ENCODE measurements at regions not wholly inside any gene's neighbourhood (a gene's known extent, or its start where the extent isn't known, plus 50 kb on each side); places are given as distances from the start of the nearest gene placed in this dataset.
"Not testable (repeated sequence)": the region's sequence is repeated elsewhere in the genome, so short reads cannot be mapped to it uniquely, and the experiment has no call there.

DNA sequence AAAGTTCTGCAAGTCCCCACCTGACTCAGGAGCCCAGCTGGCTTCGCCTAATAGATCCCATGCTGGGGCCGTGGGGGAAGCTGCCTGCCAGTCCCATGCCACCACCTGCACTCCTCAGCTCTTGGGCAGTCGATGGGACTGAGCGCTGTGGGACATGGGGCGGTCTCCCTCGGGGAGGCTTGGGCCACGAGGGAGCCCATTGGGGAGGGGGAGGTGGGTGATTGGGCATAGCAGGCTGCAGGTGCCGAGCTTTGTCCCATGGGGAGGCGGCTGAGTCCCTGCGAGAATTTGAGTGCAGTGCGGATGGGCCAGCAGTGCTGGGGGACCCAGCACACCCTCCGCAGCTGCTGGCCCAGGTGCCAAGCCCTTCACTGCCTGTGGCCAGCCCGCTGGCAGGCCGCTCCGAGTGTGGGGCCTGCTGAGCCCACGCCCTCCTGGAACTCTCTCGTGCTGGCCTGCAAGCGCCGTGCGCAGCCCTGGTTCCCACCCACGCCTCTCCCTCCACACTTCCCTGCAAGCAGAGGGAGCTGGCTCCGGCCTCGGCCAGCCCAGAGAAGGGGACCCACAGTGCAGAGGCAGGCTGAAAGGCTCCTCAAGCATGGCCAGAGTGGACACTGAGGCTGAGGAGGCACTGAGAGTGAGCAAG lies 467.3 kb downstream of the IRS2 start:
- no peak for DNase-seq (ENCODE audit: low read depth)

DNA sequence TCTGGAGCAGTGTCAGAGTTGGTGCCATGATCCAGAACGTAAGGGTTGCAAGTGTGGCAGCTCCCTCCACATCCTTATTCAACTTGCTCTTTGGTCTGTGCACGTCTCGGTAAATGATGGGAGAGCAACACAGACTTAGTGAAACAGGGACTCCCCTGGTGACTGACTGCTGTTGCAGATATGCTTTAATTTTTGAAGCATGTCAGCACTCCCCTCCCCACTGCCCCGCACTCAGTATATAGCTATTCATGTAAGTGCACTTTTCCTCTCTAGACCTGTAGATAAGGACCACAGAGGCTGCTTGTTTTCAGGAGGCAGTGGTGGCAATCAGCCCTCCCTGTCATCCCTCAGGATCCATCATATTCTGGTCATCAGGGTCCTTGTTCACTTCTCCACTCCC lies 470.9 kb downstream of the IRS2 start:
- no peak for DNase-seq (ENCODE audit: low read depth)

DNA sequence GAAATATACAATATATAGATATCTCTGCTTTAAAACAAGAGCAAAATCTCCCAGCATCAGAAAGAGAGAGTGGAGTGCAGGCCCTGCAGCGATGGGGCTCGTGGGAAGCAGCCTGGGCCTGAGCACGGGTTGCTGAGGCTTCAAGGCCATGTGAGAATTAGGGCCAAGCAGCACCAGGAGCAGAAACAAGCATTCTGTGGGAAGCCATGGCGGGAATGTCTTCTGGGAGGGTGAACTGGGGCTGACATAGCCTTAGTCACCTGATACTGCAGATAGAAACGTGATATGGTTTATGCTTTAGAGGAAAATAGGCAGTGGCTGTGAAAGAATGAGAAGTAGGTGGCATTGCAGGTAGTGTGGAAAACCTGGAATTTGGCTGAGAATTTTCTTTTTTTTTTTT lies 472.3 kb downstream of the IRS2 start:
- no peak for DNase-seq (ENCODE audit: low read depth)

DNA sequence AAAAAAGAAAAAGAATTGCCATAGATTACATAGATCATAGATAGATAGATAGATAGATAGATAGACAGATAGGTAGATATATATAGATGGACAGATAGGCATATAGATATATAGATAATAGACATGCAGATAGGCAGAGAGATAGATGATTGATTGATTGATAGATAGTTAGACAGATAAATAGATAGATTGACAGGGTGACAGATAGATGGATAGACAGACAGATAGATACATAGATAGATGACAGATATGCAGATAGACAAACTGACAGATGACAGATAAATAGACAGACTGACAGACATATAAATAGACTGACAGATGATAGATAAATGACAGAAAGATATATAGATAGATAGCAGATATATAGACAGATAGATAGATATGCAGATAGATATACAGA lies 474.0 kb downstream of the IRS2 start:
- no peak for DNase-seq (ENCODE audit: low read depth)

DNA sequence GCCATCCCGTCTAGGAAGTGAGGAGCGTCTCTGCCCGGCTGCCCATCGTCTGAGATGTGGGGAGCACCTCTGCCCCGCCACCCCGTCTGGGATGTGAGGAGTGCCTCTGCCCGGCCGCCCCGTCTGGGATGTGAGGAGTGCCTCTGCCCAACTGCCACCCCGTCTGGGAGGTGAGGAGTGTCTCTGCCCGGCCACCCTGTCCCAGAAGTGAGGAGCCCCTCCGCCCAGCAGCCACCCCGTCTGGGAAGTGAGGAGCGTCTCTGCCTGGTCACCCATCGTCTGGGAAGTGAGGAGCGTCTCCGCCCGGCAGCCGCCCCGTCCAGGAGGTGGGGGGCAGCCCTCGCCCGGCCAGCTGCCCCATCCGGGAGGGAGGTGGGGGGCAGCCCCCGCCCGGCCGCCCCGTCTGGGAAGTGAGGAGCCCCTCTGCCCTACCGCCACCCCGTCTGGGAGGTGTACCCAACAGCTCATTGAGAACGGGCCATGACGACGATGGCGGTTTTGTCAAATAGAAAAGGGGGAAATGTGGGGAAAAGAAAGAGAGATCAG lies 474.9 kb downstream of the IRS2 start:
- not testable (repeated sequence) for DNase-seq (ENCODE audit: low read depth)

DNA sequence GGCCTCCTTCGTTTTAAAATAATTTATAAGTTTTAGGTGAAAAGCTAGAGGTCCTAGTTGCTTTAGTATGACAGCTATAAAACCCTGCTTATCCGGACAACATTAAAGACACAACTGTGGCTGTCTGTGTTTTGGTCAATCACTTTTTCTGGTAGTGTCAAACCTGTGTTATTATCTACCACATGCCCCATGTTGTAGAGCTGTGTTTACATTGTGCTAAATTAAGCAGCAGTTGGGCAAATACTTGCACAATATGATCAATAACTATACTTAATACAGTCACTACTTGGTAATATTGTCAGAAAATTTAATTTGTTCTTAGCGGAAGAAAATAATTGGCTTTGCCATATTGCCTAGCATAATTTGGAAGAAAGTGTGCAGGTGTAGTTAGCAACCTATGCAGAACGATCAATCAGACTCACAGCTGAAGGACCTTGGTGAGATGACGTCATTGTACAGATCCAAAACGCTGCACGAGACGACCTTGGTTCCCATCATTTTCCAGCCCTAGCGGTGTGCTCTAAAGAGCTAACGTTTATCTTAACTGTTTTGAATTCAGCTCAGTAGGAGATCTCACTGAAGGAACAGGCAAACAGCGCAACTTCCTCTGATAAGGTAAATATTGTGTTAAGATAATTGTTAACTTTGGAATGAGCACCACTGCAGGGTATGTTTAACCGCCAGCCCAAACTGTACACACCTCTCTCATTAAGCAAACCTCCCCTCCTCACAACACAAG lies 476.6 kb downstream of the IRS2 start:
- DNase-seq (ENCODE audit: low read depth) = no peak

DNA sequence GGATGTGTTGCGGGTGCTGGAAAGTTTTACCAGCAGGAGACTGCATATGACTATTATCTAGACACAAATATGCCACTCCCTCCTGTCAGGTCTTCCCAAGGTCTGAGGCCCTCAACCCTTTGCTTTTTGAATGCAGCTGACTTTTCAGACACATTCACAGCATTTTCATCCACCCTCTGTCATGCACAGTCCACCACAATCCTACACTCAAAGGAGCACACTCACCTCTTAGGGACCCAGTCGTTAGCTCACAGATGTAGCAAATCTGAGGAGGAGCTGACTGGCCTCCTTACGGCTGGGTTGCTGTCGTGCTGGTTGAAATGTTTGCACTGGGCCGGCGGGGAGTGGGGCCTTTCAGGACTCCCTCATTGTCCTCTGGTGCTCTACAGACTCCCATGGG lies 479.4 kb downstream of the IRS2 start:
- no peak for DNase-seq (ENCODE audit: low read depth)

DNA sequence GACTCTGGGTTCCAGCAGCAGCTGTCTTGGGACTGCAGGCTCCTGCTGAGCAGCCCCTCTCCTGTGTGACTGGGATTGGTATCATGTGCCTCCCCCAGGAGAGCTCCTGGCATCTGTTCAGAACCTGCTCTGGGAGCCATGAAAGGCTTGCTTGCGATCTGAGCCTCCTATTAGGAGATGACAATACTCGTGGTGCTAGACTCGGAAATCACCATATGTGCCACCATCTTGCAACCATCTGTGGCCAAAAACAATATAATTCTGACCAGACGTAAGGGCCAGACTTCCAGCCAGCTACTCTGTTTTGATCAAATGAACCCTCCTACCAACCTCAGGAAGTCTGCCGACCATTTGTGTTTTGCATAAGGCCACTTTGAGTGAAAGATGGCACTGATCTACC lies 484.7 kb downstream of the IRS2 start:
- no peak for DNase-seq (ENCODE audit: low read depth)

DNA sequence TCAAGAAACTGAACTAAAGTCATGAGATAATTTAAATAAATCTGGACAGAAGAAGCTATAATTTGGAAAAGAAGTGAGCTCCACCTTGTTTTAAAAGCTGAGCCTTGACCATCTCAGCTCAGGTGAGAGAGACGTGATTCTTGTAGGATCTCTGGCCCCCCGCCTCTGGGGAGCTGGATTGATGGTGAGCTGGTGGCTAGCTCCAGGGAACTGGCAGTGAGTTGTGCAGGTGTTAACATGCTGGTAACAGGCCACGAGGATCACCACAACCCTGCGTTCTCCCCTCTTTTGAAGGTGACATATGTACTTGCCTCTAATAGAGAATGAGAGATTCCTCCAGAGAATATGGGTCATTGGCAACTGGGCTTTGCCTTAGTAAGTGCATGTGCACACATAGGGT lies 485.1 kb downstream of the IRS2 start:
- DNase-seq (ENCODE audit: low read depth) = no peak

DNA sequence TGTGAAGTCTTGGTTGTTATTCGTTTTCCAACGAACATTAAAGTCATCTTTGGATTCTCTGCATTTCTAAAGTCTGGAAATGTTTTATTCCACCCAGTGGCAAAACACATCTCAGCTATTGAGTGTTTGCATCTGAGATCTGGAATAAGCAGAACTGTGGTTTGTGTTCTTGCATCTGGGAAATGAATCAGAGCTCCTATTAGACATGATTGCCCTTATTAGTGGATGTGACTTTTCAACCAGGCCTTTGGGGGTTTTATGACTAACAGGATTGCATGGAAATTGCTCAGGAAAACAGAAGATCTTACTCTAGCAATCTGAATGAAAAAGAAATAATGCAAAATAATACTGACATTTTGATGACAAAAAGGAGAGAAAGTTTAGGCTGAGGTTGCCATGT lies 488.8 kb downstream of the IRS2 start:
- no peak for DNase-seq (ENCODE audit: low read depth)

DNA sequence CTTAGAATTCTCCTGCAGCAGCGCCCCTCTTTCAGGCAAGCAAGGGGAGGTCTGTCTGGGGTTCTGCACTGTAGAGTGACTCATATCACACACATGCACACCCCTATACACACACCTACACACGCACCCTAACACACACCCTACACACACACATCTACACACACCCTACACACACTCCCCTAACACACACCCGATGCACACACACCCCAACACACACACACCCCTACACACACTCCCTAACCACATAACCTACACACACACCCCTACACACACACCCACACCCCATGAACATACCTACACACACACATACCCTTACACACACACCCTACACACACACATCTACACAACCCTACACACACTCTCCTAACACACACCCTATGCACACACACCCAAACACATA lies 493.2 kb downstream of the IRS2 start:
- DNase-seq (ENCODE audit: low read depth) = no peak

DNA sequence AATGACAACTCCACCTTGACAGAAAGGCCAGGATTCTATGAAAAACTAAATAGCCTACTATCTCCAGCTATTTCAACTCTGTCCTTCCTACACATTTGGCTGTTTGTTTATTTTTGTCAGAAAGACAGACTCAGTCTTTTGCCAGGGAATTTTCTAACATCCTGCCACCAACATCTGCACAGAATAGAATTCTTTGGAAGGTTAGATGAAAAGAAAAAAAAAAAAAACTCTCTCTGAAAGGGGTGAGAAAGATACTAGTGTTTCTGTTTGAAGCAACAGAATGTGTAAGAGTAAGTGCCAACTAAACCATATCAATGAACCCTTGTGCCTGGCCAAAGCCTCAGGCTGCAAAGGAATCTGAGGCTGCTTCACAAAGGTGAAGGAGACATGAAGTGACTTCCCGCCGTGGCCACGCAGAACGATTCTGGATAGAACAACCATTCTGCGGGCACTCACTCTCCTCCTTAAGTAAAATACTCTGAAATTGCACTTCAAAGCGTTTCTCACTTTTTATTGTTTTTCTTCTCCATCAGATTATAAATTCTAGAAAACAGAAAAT lies 498.2 kb downstream of the IRS2 start:
- no peak for DNase-seq (ENCODE audit: low read depth)

DNA sequence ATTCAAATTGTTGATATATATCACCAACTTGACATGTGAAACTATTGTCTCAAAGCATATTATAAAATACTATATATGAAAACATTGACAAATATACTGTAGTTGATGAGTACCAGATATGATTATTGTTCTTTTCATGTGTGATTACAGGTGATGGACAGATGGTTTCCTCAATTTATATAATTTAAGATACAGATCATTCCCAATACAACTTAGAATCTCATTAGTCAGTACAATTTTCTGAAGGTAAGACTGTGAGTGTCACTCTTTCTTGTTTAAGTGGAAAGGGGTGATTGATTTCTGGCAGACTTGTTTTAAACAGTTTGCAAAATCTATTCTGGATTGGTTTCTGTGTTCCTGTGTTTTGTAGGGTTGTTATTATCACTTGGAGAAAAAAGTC lies 498.8 kb downstream of the IRS2 start:
- DNase-seq (ENCODE audit: low read depth) = no peak

DNA sequence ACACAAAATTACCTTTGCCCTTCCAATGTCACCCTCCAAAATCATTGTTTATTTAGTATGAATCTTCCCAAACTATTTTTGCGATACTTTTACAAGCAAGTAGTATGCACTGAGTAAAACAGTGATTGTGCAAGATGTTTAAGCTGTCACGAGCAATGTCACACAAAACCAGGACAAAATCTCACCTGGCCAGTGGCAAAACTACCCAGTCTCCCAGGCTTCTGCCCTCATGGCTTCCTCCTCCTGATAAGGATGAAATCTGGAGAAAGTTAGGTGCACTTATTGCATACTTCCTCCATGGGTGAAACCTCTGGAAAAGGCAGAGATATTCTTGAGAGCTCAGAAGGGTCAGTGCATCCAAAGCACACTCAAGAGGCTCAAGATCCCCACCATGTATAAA lies 500.8 kb downstream of the IRS2 start:
- no peak for DNase-seq (ENCODE audit: low read depth)

DNA sequence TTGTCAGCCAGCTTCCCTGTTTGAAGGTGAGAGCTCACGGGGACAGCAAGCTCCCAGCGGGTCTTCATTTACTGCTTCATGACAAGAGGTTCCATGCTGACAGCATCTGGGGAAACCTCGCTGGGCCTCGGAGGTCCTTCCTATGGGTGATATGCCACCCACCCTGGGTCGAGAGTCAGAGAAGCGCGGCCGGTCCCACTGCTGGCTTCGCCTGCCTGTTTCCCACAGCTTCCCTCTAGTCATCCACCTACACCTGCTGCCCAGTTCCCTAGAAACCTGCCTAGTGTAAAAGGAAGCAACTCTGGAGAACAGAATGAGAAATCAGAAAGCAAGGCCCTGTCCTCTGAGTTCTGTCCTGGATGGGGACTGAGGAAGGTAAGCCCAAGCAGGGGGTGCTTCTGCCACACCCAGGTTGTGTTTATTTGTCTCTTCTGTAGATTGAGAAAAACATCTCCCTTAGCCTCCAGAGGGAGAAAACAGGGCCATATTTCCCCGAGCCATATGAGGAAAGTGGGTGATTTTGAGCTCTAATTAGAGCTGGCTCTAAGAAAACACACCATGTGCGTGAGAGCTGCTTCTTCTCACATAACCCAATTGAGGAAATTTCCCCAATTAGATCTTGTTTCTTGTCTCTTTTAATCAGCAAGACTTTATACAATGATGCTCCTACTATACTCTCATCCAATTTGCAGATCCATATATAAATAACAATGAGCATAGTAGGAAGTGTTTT lies 504.3 kb downstream of the IRS2 start:
- no peak for DNase-seq (ENCODE audit: low read depth)

DNA sequence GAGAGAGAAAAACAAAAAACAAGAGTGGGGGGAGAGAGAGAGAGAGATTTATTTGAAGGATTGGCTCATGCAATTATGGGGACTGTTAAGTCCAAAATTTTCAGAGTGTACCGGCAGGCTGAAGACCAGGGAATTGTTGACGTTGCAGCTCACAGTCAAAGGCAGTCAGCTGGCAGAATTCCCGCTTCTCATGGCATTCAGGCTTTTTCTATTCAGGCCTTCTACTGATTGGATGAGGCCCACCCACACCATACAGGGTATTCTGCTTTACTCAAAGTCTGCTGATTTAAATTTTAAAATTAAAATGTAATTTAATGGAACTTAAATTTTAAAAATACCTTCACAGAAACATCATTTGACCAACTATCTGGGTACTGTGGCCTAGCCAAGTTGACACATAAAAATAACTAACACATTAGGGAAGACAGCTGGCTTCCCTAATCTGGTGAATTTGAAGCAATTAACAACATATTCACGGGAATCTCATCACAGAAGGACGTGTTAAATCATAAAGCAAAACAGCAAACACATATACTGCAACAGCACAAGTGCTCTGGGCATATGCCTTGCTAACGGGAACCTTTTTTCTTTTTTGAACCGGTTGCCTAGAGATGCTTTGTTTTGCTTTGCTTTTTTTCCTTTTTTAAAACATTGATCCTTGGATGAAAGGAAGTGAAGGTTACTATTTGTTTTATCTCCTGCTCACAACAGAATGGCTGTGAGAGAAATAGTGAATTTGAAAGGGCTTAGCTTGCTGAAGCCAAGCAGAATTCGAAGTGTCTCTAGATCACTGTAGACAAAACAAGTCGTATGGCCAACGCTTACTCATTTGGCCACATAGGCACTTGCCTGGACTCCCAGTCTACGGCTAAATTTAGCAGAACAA lies 505.1 kb downstream of the IRS2 start:
- DNase-seq (ENCODE audit: low read depth) = no peak

DNA sequence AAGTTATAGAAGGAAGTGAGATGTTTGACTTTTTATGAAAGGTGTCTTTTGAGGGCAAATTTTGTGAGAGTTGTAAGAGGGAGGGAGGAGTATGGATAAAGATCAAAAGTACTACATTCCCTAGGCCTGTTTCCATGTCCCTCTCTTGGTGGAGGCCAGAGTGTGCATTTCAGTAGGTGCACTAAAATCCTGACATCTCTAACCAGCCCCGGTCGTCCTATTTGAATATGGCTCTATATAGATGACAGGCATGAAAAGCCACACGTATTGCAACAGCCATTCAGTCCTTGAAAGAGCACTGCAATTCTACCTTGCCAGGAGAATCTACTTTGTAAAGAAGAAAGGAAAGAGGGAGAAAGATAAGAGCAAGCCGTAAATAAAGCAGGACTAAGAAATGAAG lies 510.1 kb downstream of the IRS2 start:
- no peak for DNase-seq (ENCODE audit: low read depth)

DNA sequence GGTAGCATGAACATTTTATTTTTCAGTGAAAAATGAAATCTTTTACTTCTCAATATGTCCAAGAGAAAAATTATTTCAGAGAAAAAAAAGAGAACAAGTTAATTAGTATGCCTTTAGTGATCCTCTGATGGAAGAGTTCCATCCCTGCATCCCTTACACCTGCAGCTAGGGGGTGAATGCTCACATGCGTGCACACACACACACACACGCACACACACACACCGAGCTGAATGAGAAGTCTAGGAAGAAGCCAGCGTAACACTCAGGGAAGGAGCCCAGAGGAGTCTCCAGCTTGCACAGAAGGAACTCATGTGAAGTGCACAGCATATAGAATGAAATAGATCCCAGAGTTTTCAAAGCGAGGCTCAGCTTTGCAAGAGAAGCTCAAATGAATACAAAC lies 510.5 kb downstream of the IRS2 start:
- DNase-seq (ENCODE audit: low read depth) = no peak

DNA sequence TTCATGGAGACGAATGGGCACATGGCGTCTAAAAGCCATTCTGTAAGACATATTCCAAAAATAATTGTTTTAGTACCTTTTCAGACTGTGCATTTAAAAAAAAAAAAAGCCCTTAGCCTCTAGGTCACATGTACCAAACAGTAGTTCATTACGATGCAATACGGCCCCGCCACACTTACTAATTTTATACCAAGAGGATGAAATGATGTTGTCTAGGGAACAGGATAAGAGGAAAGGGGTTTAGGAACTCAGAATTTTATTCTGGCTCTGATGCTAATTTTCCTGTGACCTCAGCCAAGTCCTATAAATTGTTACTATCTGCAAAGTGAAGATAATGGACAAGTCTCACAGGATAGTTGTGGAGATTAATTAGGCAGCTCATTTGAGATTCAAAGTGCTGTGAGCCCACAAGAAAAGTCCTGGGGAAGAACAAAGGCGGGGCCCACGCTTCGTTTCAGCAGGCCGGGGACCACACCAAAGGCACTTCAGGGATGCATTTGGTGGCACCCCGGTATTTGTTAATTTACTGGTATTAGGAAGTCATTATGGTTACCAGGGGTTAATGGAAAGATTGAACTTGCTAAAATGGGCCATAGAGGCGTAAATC lies 511.1 kb downstream of the IRS2 start:
- DNase-seq (ENCODE audit: low read depth) = no peak

DNA sequence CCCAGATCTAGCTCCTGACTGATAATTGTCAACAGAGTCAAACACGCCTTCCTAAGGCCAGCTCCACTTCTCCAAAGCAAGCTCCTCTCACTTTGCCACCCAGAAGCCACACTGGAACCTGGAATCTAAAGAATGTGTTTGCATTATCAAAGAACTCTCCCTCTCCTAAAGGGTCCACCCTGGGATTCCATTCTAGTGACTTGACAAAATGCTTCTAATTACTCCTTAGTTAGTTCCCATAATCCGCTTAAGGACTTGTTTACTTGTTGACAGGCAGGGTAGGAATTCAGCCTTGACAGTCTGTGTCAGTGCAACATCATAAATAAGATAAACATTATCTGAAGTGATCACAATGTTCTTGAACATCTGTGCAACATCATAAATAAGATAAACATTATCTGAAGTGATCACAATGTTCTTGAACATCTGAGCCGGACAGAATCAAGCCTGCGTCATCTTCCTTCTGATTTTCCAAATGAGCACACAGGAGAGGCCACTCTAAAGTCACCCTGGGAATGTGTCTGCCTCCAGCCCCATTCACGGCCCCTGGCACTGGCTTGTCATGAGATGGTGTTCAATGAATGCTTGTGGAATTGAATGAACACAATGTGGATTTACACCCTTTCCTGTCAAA lies 512.1 kb downstream of the IRS2 start:
- DNase-seq (ENCODE audit: low read depth) = no peak

DNA sequence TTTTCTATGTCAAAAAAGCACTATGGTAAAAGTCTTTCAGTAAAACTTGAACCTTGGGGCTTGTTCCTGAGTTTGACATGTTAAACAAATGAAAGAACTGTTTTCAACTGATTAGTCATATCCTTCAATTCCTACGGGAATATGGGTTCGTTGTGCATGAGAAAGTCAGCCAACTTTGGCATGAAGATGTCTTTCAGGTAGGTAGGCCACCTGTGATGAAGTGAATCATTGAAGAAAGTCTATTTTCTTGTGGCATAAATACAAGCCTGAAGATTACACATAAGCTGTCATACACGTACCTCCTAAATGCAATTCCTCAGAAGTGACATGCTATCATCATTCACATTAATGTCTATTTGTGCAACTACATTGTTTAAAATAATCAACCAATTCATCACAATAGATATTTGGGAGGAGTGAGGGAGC lies 513.0 kb downstream of the IRS2 start:
- DNase-seq (ENCODE audit: low read depth) = no peak
